Activated CD4-positive, alpha-beta T cell treated with anti-CD3 and anti-CD28 coated beads for 36 hours (primary cell): ENCODE measurements at regions not wholly inside any gene's neighbourhood (a gene's known extent, or its start where the extent isn't known, plus 50 kb on each side); places are given as distances from the start of the nearest gene placed in this dataset.

ENCODE experiments used
- ATAC-seq: fragments of 200-7000 bp; cut with Tn5 transposase; one replicate; pipeline ENCODE4 v1.10.0; 2021; ENCODE audit warnings: mild to moderate bottlenecking, moderate library complexity
- CTCF ChIA-PET: fragments of 350-600 bp; sonication (Branson Sonifier 250); formaldehyde crosslinking; loops from one replicate; lab custom pipeline; 2021; ENCODE audit warnings: antibody characterized with exemption; lab: Charles Lee
- POLR2A ChIA-PET: fragments of 350-600 bp; sonication (Branson Sonifier 250); formaldehyde crosslinking; loops from one replicate; lab custom pipeline; 2021; ENCODE audit warnings: antibody characterized with exemption, inconsistent platforms; lab: Charles Lee
- DNase-seq: peaks from one replicate; pipeline ENCODE4 v3.0.0-alpha.2; 2020
- H3K27ac Mint-ChIP-seq: one replicate; pipeline ENCODE4 v1.8.0; 2021; ENCODE audit warnings: mixed read lengths
- H3K27me3 Mint-ChIP-seq: one replicate; pipeline ENCODE4 v1.8.0; 2021; ENCODE audit warnings: mixed read lengths
- H3K36me3 Mint-ChIP-seq: one replicate; pipeline ENCODE4 v1.8.0; 2021; ENCODE audit warnings: low read depth, mixed read lengths
- H3K4me1 Mint-ChIP-seq: one replicate; pipeline ENCODE4 v1.8.0; 2021; ENCODE audit warnings: mixed read lengths
- H3K4me3 Mint-ChIP-seq: one replicate; pipeline ENCODE4 v1.8.0; 2021; ENCODE audit warnings: mild to moderate bottlenecking, moderate library complexity, mixed read lengths
- H3K9me3 Mint-ChIP-seq: one replicate; pipeline ENCODE4 v1.8.0; 2021; ENCODE audit warnings: low read depth, mixed read lengths
- intact Hi-C, 2 experiments: fragments of 100-400 bp; cut with DNase I in 1 of 2; cut with micrococcal nuclease in 1 of 2; formaldehyde crosslinking; loops; one replicate each; pipeline versions ENCODE4 v1.14.2 to v1.15.1; 2022 to 2024; cut with DNase I, micrococcal nuclease

DNA sequence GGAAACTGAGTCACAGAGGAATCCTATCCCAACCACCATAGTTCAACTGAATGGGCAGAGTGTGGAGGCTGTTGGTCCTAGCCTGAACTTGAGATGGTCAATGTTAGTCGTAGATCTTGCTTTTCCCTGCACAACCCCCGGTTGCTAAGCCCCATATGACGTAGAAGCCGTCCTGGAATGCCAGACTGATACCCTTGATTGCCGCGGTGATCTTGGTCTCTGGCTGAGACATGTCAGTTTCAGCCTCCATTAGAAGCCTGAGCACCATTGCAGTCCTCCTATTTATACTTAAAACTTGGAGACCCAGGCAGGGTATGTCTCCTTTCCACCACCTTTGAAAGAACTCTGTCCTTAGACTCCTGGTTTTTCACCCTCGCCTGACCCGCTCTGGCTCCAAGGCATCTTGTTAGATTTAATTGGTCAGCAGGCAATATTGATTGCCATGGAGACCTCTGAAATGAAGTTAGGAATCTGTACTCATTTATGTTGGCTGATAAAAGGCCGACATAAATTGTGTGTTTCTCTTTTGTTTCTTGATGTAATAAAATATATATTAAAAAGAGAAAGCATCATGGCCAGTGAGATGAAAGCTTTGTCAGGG lies 53.4 kb downstream of the RPLP1 start:
- Mint-ChIP-seq H3K27ac (no peak overlapping the region), H3K9me3 (no peaks in the 10 kb centered on the region), H3K36me3 (no peaks in the 10 kb centered on the region), H3K27me3 (no peaks in the 10 kb centered on the region), H3K4me3 (no peak overlapping the region), H3K4me1 (no peaks in the 10 kb centered on the region)
- POLR2A ChIA-PET = no interaction called here
- CTCF ChIA-PET = no interaction called here
- intact Hi-C loops = no loop called here
- DNase-seq = no peak
- ATAC-seq = no peak

DNA sequence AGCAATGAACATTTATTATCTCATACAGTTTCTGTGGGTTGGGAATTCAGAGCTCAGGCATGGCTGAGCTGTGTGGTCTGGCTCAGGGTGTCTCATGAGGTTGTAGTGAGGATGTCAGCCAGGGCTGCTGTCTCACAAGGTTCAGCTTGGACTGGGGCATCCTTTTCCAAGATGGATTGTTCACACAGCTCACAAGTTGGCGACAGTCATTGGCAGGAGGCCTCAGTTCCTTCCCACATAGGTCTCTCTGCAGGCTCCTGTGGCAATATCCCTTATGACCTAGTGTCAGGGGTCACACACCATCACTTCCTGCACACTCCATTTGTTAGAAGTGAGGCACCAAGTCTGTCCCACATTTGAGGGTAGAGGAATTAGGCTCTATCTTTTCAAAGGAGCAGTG lies 56.0 kb downstream of the RPLP1 start:
- DNase-seq (no peak), ATAC-seq (no peak)
- H3K27ac Mint-ChIP-seq = no peak overlapping the region
- ChIA-PET CTCF (interaction anchor here (1.0 kb wide), 1 partner anchor 46 kb away, joined by 4 read pairs; no protein-coding TSS in a partner anchor), POLR2A (no interaction called here)
- no peak overlapping the region for H3K4me3 Mint-ChIP-seq
- no peaks in the 10 kb centered on the region for H3K9me3 Mint-ChIP-seq
- H3K27me3 Mint-ChIP-seq = peaks cover 3% of the 10 kb centered on the region
- H3K4me1 Mint-ChIP-seq = no peaks in the 10 kb centered on the region
- intact Hi-C loops = no loop called here
- no peaks in the 10 kb centered on the region for H3K36me3 Mint-ChIP-seq

DNA sequence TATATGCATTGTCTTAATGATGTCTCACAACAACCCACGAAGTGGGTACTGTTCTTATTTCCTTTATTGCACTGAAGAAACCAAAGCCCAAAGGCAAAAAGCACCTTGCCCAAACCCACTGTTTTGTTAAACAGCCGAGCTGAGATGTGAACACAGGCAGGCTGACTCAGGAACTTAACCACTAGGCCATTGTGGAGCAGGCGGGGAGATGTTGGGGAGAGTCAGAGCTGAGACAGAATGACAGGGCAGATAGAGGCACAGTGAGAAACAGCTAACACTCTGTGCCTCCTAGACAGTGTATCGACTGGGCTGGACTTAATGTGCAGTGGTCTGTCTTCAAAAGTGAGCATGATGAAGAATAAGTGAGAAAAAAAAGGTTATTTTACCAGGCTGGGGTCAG lies 56.5 kb downstream of the RPLP1 start:
- no peaks in the 10 kb centered on the region for H3K36me3 Mint-ChIP-seq
- H3K4me3 Mint-ChIP-seq = no peak overlapping the region
- no peaks in the 10 kb centered on the region for H3K9me3 Mint-ChIP-seq
- intact Hi-C loops = no loop called here
- peaks cover 3% of the 10 kb centered on the region for H3K27me3 Mint-ChIP-seq
- DNase-seq = peak; percentile 38
- peak; percentile 75 for ATAC-seq
- ChIA-PET POLR2A (interaction anchor here (0.5 kb wide), 1 partner anchor 589 kb away, joined by 3 read pairs; the partner anchor contains the start of gene TLE3), CTCF (interaction anchor here (0.8 kb wide), 1 partner anchor 12 kb away, joined by 3 read pairs; no protein-coding TSS in a partner anchor)
- no peak overlapping the region for H3K27ac Mint-ChIP-seq
- no peaks in the 10 kb centered on the region for H3K4me1 Mint-ChIP-seq

DNA sequence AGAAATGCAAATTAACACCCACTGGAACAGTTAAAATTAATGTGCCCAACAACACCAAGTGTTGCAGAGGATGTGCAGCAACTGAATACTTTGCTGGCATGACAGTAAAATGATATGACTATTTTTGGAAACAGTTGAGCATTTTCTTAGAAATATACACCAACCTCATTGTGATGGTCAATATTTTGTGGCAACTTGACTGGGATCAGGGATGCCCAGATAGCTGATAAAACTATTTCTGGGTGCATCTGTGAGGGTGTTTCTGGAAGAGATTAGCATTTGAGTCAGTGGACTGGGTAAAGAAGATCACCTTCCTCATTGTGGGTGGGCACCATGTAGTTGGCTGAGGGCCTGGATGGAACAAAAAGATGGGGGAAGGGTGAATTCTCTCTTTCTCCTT lies 57.9 kb downstream of the RPLP1 start:
- Mint-ChIP-seq H3K27ac (no peak overlapping the region), H3K9me3 (no peaks in the 10 kb centered on the region), H3K27me3 (peaks cover 9% of the 10 kb centered on the region), H3K4me3 (no peak overlapping the region), H3K36me3 (no peaks in the 10 kb centered on the region), H3K4me1 (no peaks in the 10 kb centered on the region)
- DNase-seq (no peak), ATAC-seq (no peak)
- ChIA-PET CTCF (interaction anchor here (0.6 to 2.1 kb wide), 6 partner anchors 8 to 915 kb away, joined by 3 to 5 read pairs (median 3); no protein-coding TSS in a partner anchor), POLR2A (no interaction called here)
- intact Hi-C loops = no loop called here

DNA sequence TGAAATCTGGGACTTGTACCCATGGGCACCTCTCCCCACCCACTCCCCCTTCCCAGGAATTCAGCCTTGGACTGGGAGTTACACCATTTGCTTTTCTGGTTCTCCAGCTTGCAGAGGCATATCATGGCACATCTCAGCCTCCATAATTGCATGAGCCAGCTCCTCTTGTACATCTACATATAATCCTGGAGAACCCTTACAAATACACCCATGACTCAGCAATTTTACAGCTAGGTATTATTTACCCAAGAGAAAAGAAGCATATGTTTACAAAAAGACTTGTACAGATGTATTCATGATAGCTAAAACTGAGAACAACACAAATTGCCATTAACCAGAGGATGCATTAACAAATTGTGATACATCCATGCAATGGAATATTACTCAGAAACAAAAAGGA lies 58.4 kb downstream of the RPLP1 start:
- H3K36me3 Mint-ChIP-seq = no peaks in the 10 kb centered on the region
- H3K27ac Mint-ChIP-seq = no peak overlapping the region
- no peaks in the 10 kb centered on the region for H3K4me1 Mint-ChIP-seq
- H3K4me3 Mint-ChIP-seq = no peak overlapping the region
- ATAC-seq (no peak), DNase-seq (no peak)
- intact Hi-C loops = no loop called here
- H3K9me3 Mint-ChIP-seq = no peaks in the 10 kb centered on the region
- H3K27me3 Mint-ChIP-seq = peaks cover 9% of the 10 kb centered on the region
- POLR2A ChIA-PET = no interaction called here
- CTCF ChIA-PET = interaction anchor here (0.7 to 2.1 kb wide), 5 partner anchors 8 to 35 kb away, joined by 3 to 5 read pairs (median 3); no protein-coding TSS in a partner anchor

DNA sequence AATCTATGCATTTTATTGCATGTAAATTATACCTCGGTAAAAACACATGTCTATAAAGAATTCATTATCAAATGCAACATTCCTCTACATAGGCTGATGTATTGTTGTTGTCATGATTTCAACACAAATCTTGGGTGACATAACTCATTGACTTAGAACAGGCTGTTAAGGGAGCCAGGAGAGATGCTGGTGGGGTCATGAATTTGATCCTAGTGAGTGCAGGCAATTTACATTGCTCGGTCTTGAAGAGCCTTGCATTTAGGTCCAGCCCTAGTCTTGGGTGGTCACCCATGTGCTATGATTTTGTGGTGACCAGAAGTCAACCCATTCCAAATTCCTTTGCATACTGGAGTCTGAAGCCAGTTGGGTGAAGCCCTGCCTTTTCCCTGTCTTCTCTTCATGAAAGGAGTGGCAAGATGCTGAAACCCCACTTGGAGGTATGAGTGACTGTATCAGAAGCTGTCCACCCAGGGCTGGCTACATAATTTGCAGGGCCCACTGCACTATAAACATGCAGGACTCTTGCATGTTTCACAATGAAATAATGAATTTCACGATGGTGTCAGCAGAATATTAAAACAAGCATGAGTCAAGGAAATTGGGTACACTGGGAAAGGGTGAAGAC lies 59.2 kb downstream of the RPLP1 start:
- POLR2A ChIA-PET = interaction anchor here (0.7 kb wide), 1 partner anchor 1211 kb away, joined by 3 read pairs; no protein-coding TSS in a partner anchor
- CTCF ChIA-PET = interaction anchor here (2.1 kb wide), 1 partner anchor 19 kb away, joined by 5 read pairs; no protein-coding TSS in a partner anchor
- H3K27ac Mint-ChIP-seq = no peak overlapping the region
- intact Hi-C loops = no loop called here
- DNase-seq (no peak), ATAC-seq (no peak)
- no peaks in the 10 kb centered on the region for H3K9me3 Mint-ChIP-seq
- H3K36me3 Mint-ChIP-seq = no peaks in the 10 kb centered on the region
- H3K4me3 Mint-ChIP-seq = no peak overlapping the region
- no peaks in the 10 kb centered on the region for H3K4me1 Mint-ChIP-seq
- H3K27me3 Mint-ChIP-seq = peaks cover 9% of the 10 kb centered on the region

DNA sequence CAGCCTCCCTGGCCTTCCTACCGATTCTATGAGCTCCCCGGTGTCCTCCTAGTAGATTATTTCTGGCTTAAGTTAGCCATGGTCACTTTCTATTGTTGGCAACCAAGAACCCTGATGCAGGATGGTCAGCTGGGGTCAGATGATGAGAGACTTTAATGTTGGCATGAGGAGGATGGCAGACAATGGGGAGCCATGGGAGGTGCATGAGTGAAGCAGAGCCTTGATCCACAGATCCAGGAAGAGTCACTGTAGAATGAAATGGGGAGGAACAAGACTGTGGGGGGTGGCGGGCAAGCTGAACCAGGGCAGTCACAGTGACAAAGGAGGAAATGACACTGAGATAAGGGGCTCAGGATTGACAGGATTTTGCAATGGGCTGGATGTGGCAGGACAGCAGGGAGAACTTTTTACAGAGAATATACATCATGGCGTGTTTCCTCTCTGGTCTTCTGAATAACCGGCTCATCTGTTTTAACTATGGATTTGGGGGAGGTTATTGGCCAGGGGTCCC lies 60.9 kb downstream of the RPLP1 start:
- Mint-ChIP-seq H3K36me3 (no peaks in the 10 kb centered on the region), H3K4me3 (no peak overlapping the region), H3K27me3 (peaks cover 9% of the 10 kb centered on the region), H3K9me3 (no peaks in the 10 kb centered on the region), H3K4me1 (no peaks in the 10 kb centered on the region), H3K27ac (no peak overlapping the region)
- DNase-seq = no peak
- ChIA-PET CTCF (interaction anchor here (0.7 to 1.2 kb wide), 2 partner anchors 16 to 141 kb away, joined by 3 read pairs; no protein-coding TSS in a partner anchor), POLR2A (no interaction called here)
- ATAC-seq = no peak
- intact Hi-C loops = no loop called here

DNA sequence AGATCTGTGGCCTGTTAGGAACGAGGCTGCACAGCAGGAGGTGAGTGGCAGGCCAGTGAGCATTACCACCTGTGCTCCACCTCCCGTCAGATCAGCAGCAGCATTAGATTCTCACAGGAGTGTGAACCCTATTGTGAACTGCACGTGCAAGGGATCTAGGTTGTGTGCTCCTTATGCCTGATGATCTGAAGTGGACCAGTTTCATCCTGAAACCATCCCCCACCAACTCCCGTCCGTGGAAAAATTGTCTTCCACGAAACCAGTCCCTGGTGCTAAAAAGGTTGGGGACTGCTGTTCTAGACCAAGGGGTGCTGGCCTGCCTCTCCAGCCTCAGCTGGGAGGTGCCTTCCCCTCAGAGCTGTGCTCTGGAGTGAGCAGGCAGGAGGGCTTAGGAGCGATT lies 61.4 kb downstream of the RPLP1 start:
- Mint-ChIP-seq H3K36me3 (no peaks in the 10 kb centered on the region), H3K4me3 (no peak overlapping the region), H3K4me1 (no peaks in the 10 kb centered on the region), H3K9me3 (no peaks in the 10 kb centered on the region), H3K27me3 (peaks cover 9% of the 10 kb centered on the region), H3K27ac (no peak overlapping the region)
- ChIA-PET POLR2A (no interaction called here), CTCF (no interaction called here)
- intact Hi-C loops = no loop called here
- no peak for DNase-seq
- ATAC-seq = no peak

DNA sequence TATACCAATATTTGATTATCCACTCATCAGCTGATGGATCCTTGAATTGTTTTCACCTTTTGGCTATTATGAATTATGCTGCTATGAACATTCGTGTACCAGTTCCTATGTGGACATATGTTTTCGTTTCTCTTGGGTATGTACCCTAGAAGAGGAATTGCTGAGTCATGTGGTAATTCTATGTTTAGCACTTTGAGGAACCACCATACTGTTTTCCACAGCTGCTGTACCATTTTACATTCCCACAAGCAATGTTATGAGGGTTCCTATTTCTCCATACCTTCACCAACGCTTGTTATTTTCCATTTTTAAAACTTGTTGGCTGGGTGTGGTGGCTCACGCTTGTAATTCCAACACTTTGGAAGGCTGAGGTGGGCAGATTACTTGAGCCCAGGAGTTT lies 62.9 kb downstream of the RPLP1 start:
- no peak for ATAC-seq
- H3K27me3 Mint-ChIP-seq = peaks cover 9% of the 10 kb centered on the region
- POLR2A ChIA-PET = no interaction called here
- no peaks in the 10 kb centered on the region for H3K36me3 Mint-ChIP-seq
- H3K4me1 Mint-ChIP-seq = no peaks in the 10 kb centered on the region
- DNase-seq = no peak
- H3K27ac Mint-ChIP-seq = no peak overlapping the region
- no peaks in the 10 kb centered on the region for H3K9me3 Mint-ChIP-seq
- intact Hi-C loops = no loop called here
- CTCF ChIA-PET = interaction anchor here (1.8 kb wide), 1 partner anchor 38 kb away, joined by 3 read pairs; no protein-coding TSS in a partner anchor
- no peak overlapping the region for H3K4me3 Mint-ChIP-seq

DNA sequence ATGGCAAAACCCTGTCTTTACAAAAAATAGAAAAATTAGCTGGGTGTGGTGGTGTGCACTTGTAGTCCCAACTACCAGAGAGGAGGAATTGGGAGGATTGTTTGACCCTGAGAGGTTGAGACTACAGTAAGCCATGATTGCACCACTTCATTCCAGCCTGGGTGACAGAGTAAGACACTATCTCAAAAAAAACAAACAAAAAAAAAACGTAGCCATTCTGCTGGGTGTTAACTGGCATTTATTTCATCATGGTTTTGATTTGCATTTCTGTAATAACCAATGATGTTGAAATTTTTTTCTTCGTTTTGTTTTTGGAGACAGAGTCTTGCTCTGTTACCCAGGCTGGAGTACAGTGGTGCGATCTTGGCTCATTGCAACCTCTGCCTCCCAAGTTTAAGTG lies 63.3 kb downstream of the RPLP1 start:
- Mint-ChIP-seq H3K27ac (no peak overlapping the region), H3K27me3 (peaks cover 12% of the 10 kb centered on the region), H3K9me3 (no peaks in the 10 kb centered on the region), H3K4me1 (no peaks in the 10 kb centered on the region), H3K36me3 (no peaks in the 10 kb centered on the region), H3K4me3 (no peak overlapping the region)
- intact Hi-C loops = no loop called here
- POLR2A ChIA-PET = no interaction called here
- no peak for ATAC-seq
- CTCF ChIA-PET = interaction anchor here (1.8 kb wide), 1 partner anchor 38 kb away, joined by 3 read pairs; no protein-coding TSS in a partner anchor
- DNase-seq = no peak

DNA sequence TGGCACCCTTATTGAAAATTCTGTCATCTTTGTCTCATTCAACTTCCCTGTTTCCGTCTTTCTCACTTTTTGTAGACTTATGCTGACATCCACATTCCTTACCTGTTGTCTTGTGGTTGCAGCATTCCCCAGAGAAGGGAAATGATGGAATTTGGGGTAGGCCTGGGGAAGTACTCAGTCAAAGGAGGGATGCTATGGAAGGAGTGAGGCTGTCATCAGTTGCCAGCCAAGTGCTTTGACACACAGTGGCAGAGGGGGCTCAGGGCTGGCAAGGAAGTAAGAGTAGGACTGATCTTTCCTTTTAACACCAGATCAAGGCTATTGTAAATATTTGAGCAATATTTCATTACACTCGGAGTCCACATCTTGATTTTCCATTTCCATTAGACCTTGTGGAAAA lies 64.4 kb downstream of the RPLP1 start:
- POLR2A ChIA-PET = no interaction called here
- CTCF ChIA-PET = no interaction called here
- no peak for DNase-seq

DNA sequence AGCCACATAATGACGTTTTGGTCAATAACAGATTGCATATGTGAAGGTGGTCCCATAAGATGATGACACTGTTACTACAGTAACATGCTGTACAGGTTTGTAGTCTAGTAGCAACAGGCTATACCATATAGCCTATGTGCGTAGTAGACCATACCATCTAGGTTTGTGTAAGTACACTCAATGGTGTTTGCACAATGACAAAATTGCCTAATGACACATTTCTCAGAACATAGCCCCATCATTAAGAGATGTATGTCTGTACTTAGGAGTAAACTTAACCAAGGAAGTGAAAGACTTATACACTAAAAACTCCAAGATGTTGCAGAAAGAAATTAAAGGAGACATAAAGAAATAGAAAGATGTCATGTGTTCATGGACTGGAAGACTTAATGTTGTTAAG lies 66.2 kb downstream of the RPLP1 start:
- ATAC-seq = no peak
- H3K27me3 Mint-ChIP-seq = peaks cover 9% of the 10 kb centered on the region
- H3K9me3 Mint-ChIP-seq = no peaks in the 10 kb centered on the region
- POLR2A ChIA-PET = no interaction called here
- H3K27ac Mint-ChIP-seq = no peak overlapping the region
- intact Hi-C loops = no loop called here
- H3K36me3 Mint-ChIP-seq = no peaks in the 10 kb centered on the region
- H3K4me3 Mint-ChIP-seq = no peak overlapping the region
- H3K4me1 Mint-ChIP-seq = peaks cover 4% of the 10 kb centered on the region
- DNase-seq = no peak
- CTCF ChIA-PET = interaction anchor here (1.2 kb wide), 1 partner anchor 8 kb away, joined by 3 read pairs; no protein-coding TSS in a partner anchor

More for the DNA sequence above, 64.4 kb downstream of the RPLP1 start:
- H3K27ac Mint-ChIP-seq = no peak overlapping the region
- no peak overlapping the region for H3K4me3 Mint-ChIP-seq
- no peak for ATAC-seq
- H3K9me3 Mint-ChIP-seq = no peaks in the 10 kb centered on the region
- H3K36me3 Mint-ChIP-seq = no peaks in the 10 kb centered on the region
- intact Hi-C loops = no loop called here
- no peaks in the 10 kb centered on the region for H3K4me1 Mint-ChIP-seq
- peaks cover 12% of the 10 kb centered on the region for H3K27me3 Mint-ChIP-seq
